HT-29 (cell line): ENCODE measurements at regions not wholly inside any gene's neighbourhood (a gene's known extent, or its start where the extent isn't known, plus 50 kb on each side); places are given as distances from the start of the nearest gene placed in this dataset.

ENCODE experiments used
- DNase-seq: peaks from one replicate; pipeline ENCODE4 v3.0.0-alpha.2; 2015; ENCODE audit warnings: low spot score

DNA sequence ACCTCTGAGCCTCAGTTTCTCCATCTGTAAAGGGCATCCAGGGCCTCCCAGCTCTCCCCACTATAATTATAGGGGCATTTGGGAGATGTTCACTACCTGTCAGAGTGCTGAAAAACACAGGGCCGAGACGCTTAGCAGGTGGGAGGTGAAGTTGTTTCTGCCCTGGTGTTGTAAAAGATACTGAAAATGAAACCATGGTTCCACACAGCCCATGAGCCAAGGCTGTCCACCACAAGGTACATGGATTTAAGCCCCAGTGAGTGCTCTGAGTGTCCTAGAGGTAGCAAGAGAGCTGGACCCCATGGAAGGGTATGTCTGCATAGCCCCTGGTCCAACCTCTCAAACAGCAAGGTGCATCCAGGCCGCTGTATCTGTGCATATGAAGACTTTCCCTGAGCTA lies 137.5 kb downstream of the C5orf15 start:
- DNase-seq = no peak

DNA sequence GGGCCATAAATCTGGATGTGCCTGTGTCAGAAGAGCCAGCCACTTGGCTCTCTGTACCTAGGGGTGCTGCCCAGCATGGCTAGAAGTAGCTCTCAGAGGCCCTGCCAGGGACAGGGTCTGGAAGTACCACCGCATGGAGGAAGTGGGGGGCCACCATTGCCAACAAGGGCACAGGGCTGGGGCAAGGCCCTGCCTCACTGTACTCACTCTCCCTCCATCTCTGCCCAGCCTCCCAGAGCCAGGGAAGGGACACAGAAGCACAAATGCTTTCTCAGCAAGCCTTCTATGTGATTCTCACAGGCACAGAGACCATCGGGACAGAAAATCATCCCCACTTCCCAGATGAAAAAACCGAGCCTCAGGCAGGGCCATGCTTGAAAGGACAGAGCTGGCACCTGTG lies 138.1 kb downstream of the C5orf15 start:
- DNase-seq = no peak

GRCh38 chr5:133829786-133830185 lies 138.6 kb downstream of the C5orf15 start:
- no peak for DNase-seq

DNA sequence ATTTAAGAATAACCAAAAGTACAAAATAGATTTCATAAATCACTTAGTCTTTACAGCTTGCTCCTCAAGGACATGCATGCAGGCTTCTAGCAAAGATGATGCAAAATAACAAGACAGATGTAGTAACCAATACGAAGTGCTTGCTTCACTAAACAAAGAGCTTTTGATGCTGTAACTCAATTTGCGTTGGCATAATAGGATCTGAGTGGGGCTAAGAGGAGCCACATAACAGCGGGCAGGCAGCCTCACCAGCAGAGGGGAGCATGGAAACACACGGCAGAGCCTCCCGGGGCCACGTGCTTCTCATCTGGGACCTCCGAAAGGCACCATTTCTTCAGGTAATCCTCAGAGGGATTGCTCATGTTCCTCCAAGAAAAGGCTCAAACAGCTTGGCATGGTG lies 139.7 kb downstream of the C5orf15 start:
- no peak for DNase-seq

GRCh38 chr5:133827830-133828229 lies 140.6 kb downstream of the C5orf15 start:
- DNase-seq = no peak

DNA sequence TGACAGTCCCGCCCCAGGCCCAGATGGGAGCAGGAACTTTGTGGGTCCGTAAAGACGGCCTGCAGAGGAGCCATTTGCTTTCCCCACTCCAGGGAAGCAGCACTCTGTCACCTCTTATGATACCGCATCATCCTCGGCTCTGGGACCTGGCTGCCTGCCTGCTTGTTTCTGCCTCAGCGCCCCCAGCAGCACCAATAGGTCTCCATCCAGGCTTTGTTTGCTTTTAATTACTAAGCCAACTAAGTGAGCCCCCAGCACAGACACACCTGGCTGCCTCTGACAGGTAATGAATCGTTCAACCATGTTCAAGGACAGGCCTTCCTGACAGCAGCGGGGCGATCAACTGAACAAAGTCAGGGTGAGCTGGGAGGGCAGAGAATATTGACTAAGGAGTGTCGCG lies 141.4 kb downstream of the C5orf15 start:
- no peak for DNase-seq

DNA sequence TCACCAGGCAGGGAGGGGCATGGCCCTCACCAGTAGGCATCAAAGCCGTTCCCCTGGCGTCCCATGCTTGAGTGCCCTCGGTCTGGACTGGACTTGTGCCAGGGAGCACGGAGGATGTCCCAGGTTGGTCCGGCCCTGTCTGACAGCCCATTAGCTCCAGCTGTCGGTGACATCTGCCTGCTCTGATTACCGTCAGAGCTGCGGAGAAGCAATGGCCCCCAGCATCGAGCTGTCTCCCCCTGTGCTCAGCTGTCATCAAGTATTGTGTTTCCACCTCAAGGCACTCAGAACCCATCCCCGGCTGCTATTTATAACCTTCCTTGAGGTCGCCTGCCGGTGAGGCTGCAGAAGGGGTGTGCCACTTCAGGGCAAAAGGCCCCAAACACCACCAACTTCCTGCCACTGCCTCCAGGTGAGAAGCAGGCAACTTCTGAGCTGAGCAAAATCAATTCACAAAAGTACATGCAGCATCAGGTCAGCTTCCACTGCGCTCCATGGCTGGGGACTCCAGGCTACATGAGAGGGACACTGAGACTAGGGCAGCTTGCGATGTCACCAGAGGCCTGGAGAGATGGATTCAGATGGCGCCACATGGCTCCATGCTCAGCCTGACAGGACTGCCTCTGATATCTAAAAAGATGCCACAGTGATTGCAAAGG lies 142.7 kb downstream of the C5orf15 start:
- no peak for DNase-seq

DNA sequence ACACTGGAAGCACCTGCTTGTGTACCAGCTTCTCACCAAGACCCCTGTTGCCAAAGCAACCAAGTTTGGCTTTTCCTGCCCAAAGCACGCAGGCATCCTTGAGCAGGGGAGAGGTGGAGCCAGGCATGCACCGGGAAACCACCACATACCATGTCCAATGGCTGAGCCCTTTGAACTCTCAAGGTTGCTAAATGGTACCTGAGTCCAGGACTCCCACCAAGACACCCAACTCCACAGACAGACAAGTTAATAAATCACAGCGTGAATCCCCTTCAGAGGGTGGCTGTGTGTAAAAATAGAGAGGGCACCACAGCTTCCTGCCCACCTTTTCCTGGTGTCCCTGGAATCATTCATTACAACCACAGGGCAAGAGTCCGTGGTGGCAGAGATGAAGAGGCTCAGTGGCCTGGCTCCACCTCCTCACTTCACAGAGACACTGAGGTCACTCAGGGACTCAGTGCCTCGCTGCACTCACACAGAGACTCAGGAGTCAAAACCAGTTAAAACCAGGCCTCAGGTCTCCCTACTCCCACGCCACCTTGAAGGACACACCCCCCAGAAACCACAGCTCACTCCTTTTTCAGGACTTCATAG lies 143.7 kb downstream of the C5orf15 start:
- no peak for DNase-seq

DNA sequence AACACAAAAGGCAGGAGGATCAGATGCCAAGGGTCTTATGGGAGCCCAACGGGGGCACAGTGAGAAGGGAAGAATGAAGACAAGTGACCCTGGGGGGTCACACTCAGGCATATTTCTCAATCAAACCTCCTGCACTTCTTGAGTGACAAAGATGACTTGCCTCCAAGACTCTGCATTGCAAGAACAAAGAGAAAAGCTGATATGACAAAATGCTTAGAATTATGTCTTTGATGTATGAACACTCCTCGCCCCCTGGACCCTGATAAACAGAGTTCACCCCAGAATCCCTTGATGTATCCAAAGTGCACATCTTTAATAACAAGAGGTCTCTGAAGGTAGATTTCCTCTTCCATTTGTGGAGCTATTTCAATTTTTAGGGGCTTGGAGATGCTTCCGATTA lies 146.5 kb downstream of the C5orf15 start:
- DNase-seq = no peak

DNA sequence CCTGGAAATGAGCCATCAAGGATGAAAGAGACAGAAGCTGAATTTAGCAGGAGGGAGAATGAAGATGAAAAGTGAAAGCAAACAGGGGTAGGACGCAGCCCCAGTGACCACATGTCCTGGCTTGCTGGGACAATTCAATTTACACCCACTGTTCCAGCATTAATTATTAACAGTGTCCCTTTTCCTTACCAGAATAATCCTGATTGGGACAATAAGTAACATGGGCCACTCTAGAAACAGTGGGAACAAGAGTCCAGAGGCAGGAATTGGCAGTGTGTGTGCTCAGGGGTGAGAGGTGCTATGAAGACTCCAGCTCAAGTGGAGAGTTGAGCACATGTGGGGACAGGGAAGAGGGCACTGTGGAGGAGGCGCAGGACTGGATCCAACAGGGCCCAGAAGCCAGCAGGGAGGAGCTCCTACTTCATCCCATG lies 147.1 kb downstream of the C5orf15 start:
- no peak for DNase-seq

GRCh38 chr5:133820507-133820906 lies 147.9 kb downstream of the C5orf15 start:
- no peak for DNase-seq

GRCh38 chr5:133819977-133820471 lies 148.4 kb downstream of the C5orf15 start:
- DNase-seq = no peak

- DNase-seq = no peak
Observed at GRCh38 chr5:133818869-133819600, 149.4 kb downstream of the C5orf15 start.

DNA sequence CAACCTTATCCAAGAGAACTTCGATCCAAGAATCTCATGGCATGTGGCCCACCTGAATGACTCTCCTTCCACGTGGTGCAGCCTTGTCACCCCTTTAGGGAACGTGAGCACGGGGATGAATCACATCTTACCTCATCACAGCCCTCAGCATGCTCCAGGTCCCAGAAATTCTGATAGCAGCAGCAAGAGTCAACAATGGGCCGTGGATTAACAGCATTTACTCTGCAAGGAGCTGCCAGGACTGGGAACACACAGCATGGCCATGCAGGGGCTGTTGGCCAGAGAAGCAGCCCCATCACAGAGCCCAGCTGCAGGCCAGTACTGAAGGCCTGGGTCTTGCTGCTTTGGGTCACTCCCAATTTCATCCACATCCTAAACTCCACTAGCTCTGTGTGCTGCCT lies 150.4 kb downstream of the C5orf15 start:
- no peak for DNase-seq

- no peak for DNase-seq
Observed at GRCh38 chr5:133817456-133817855, 151.0 kb downstream of the C5orf15 start.

DNA sequence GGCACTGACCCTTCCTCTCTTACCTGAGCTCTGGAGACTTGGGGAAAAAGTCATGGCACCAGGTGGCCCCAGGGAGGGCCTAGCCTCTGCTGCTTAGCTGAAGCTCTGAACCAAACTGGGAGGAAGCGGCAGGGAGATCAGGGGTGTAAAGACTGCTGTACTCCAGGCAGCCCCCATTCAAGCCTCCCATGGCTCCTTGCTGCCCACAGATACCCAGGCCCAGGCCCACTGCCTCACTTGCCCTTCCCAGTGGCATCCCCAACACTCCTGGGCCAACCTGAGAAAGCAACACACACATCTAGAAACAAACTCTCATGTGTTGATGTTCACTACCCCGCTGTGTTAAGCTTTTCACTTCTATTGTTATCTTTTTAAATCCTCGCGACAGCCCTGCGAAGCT lies 151.6 kb downstream of the C5orf15 start:
- no peak for DNase-seq

DNA sequence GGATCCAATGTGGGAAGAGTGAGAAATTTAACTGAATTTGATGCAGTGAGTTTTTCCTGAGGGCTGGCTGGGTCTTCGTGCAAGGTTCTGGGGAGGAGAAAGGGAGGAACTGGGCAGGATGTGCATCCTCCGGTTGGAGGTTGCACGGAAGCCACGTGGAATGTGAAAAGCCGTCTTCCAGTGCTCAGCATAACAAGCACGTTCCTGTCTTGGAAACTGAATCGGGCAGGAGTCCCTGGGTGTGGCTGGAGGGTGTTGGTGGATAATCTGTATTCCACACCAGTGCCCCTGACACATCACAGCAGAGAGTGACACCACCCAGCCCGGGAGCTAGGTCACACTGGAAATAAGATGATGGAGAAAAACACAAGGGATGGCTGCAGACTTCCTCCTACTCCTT lies 154.3 kb downstream of the C5orf15 start:
- no peak for DNase-seq

DNA sequence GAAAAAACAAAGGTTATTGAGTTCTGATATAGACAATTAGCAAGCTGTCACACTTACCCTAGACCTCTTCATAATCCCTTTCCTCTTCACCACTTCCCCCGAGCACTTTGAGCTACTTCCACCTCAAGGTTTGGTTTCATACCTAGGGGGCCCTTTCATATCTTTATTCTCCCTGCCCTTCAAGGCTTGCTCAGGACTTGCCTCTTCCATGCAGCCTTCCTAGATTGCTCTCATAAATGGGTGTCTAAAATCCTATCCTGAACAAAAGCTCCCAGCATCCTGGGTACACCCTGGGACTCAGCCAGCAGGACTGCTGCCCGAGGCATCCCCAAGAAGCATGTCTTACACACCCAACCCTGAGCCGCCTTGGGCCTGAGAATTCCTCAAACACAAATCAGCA lies 157.3 kb downstream of the C5orf15 start:
- no peak for DNase-seq

DNA sequence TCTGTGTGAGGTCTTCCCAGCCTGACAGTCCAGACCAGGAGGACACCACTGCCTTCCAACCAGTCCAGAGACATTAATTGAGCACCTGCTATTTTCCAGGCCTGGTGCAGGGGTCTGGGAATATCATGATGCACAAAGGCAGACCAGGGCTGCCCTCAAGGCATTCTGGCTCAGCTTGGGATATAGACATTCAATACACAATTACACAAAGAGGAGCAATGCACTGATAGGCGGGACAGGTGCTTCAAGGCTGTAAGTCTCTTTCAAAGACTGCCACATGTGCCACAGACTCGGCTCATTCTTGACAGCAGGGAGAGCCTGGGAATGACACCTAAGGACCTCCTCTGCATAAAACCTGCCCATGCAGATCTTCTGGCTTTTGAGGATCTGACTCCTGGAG lies 158.6 kb downstream of the C5orf15 start:
- DNase-seq = no peak

DNA sequence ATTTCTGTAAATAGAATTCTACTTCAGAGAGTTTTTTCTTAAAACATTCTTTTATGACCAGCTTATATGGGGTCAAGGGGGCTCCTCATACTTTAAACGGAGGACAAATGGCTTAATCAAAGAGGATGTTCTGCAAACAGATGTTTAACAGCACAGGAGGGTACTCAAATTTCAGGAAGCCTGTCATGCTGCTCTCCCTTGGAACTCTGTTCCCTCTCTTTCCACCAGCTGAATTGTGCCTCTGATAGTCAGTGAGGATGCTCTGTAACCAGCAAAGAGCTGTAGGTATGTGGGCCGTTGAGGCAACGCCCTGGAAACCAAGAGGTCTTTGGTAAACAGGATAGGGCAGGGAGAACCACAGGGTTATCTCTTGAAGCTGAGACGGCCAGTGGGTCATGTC lies 161.1 kb downstream of the C5orf15 start:
- no peak for DNase-seq

DNA sequence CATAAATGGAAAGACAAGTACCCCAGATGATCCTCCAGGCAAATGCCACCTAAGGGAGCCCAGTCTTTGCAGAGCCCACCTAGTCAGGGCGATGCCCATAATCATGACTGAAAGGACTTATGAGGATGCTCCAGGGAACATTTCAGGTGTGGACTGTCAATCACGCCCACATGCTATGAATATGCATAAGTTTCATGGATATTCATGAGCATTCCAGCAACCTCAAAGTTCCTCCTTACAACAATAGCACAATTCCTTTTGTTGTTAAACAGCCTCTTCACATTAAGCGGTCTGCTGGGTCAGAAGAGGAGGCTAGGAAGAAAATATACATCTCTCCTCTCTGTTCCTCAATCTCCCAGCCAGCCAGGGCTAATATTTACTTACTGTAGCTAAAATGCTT lies 161.6 kb downstream of the C5orf15 start:
- DNase-seq = no peak

DNA sequence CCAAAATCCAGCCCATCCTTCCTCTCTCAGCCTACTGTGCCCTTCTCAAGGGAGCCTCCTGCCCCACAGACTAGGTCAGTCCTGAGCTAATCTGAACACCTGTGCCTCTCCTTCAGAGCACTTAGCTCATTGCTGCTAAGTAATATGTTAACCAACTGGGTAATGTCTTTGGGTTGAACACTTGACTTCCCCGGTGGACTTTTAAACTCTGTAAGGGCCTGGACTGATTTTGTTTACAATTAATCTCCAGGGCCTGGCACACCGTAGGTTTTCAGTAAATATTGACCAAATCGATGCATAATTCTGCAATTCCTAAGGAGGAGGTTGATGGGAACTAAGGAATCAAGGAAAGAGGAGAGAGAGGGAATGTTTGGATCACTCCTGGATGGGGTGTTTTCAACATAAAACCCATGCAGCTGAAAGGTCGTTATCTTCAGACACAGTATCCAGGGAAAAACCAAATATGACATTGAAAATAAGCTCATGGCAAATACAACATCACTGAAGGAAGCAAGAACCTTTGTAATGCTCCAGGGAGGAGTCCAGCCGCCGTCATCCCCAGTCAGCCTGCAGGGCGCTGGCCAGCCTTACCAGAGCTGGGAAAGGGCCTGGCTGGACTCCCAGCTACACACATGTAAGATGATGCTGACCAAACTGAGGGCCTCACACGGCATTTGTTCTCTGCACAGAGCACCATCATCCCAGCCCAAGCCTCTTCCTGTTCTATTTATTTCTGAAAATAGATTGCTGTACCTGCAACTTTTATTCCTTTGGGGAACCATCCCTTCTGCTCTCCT lies 166.3 kb downstream of the C5orf15 start:
- DNase-seq = no peak
